ENCODE measurements at regions not wholly inside any gene's neighbourhood (a gene's known extent, or its start where the extent isn't known, plus 50 kb on each side); places are given as distances from the start of the nearest gene placed in this dataset.
"Not testable (repeated sequence)": the region's sequence is repeated elsewhere in the genome, so short reads cannot be mapped to it uniquely, and the experiment has no call there.

DNA sequence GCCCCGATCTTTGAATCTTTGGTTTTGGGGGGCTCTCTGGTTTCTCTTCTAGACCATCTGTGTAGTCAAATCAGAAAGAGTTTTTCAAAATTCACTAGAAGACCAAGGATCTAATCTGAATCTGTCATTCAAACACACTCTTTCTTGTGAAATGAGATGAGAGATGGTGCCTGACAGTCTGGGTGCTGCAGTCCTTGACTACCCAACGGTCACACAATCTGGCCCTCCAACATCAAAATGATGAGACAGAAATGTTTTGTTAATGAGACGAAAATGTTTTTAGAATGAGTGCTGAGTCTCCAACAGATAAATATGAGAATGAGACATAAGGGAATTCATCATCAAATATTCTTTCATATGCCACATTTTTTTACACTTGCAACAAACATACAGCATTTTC, 695.7 kb upstream of the USP15 start:
- TF ChIP-seq, protein P1, sequence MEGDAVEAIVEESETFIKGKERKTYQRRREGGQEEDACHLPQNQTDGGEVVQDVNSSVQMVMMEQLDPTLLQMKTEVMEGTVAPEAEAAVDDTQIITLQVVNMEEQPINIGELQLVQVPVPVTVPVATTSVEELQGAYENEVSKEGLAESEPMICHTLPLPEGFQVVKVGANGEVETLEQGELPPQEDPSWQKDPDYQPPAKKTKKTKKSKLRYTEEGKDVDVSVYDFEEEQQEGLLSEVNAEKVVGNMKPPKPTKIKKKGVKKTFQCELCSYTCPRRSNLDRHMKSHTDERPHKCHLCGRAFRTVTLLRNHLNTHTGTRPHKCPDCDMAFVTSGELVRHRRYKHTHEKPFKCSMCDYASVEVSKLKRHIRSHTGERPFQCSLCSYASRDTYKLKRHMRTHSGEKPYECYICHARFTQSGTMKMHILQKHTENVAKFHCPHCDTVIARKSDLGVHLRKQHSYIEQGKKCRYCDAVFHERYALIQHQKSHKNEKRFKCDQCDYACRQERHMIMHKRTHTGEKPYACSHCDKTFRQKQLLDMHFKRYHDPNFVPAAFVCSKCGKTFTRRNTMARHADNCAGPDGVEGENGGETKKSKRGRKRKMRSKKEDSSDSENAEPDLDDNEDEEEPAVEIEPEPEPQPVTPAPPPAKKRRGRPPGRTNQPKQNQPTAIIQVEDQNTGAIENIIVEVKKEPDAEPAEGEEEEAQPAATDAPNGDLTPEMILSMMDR (IDR thresholded peaks at IDR 0.05; ENCODE audit: insufficient read depth, missing control alignments) = no peak
- FAIRE-seq (no peak), DNase-seq (ENCODE audit: insufficient read length, low spot score) (no peak)

DNA sequence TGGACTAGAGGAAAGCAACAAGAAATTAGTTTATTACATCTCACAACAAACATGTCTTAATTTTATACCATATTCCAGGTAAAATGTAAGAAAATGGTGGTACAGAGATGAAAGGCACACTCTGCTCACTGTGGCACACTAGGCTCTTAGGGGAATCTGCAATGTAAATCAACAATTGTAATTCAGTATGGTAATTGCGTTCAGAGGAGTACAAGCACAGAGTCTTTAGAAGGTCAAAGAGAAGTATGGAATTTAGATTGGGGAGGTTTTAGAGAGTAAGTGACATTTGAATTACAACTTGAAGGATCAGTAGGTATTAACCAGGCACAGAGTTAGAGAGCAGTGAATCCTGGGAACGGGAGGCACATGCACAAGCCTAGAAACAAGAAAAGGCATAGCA, 694.0 kb upstream of the USP15 start:
- TF ChIP-seq, protein P1 (IDR thresholded peaks at IDR 0.05; ENCODE audit: insufficient read depth, missing control alignments) = no peak
- no peak for DNase-seq (ENCODE audit: insufficient read length, low spot score)
- FAIRE-seq = no peak

DNA sequence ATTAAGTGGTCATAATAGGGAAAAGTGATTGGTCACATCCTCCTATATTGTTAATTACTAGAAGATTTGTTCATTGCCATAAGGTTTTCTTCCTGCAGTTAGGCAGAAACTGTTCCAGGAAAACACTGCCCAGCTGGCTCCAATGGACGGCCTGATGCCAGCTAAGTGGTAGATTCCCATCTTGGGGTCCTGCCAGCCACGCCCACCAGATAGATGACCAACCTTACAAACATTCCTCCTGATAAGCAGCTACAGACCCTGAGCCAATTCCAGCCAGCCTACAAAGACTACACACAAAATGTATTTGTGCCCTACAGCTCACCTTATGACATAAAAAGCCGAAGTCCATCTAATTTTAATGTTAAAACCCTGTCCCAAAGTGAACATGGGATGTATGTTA, 685.9 kb upstream of the USP15 start:
- DNase-seq (ENCODE audit: insufficient read length, low spot score) (no peak), FAIRE-seq (no peak)
- TF ChIP-seq, protein P1 (IDR thresholded peaks at IDR 0.05; ENCODE audit: insufficient read depth, missing control alignments) = no peak

DNA sequence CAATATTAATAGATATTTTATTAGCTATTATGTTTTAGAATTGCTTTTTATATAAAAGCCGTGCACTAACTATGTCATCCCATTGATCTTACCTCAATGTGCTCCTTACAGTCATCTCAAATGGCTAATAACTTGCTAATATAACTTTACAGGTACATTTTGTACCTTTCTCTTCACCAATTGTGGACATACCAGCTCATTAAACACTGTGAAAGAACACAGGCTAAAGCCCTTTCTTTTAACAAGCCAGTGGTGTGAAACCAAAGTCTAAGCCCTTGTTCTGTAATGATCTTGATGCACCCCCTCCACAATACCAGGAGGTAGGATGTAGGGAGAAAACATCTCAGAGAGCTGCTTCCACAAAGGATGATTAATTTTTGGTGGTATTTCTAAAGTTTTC, 675.3 kb upstream of the USP15 start:
- DNase-seq (ENCODE audit: insufficient read length, low spot score) (no peak), FAIRE-seq (no peak)
- TF ChIP-seq, protein P1 (IDR thresholded peaks at IDR 0.05; ENCODE audit: insufficient read depth, missing control alignments) = no peak

DNA sequence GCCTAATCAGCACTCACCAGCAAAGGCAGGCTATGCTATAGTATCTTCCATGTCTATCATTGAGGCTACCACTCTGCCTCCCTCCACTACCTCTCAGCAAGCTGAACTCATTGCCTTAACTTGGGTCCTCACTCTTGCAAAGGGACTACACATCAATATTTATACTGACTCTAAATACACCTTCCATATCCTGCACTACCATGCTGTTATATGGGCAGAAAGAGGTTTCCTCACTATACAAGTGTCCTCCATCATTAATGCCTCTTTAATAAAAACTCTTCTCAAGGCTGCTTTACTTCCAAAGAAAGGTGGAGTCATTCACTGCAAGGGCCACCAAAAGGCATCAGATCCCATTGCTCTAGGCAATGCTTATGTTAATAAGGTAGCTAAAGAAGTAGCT, 669.3 kb upstream of the USP15 start:
- not testable (repeated sequence) for FAIRE-seq; DNase-seq (ENCODE audit: insufficient read length, low spot score)

DNA sequence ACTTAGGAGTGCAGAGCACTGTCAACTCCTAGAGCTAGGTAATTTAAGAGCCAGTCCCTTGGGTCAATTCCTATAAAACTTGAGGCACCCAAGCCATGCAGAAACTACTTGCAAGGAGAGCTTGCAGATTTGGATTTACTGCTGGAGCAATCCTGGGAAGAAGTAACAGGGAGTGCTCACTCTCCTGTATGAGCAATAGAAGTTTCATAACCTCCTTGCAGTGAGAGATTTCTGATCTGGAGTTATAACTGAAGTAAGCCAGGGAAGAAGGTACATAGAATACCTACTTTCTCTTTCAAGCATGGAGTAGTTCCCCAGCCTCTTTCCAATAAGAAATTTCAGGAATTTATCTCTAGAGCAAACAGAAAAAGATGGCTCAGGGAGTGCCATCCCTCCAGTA, 650.1 kb upstream of the USP15 start:
- TF ChIP-seq, protein P1 (IDR thresholded peaks at IDR 0.05; ENCODE audit: insufficient read depth, missing control alignments) = no peak
- FAIRE-seq (no peak), DNase-seq (ENCODE audit: insufficient read length, low spot score) (no peak)

DNA sequence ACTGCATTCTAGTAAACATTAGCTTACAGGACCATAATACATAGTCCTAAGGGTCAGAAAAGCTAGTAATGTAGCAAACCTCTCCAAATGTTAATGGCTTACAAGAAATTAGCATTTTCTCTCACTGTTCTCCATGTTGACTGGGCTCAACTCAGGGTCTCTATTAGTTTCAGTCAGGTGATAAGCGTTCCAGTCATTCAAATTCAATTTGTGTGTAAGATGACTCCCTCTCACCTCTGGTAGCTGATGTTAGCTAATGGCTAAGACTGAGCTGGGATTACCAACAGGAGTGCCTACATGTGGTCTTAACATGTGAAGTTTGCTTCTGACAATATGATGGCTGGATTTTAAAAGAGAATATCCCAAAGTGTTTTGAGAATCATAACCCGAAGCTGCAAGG, 630.5 kb upstream of the USP15 start:
- no peak for DNase-seq (ENCODE audit: insufficient read length, low spot score)
- TF ChIP-seq, protein P1 (IDR thresholded peaks at IDR 0.05; ENCODE audit: insufficient read depth, missing control alignments) = no peak
- no peak for FAIRE-seq

DNA sequence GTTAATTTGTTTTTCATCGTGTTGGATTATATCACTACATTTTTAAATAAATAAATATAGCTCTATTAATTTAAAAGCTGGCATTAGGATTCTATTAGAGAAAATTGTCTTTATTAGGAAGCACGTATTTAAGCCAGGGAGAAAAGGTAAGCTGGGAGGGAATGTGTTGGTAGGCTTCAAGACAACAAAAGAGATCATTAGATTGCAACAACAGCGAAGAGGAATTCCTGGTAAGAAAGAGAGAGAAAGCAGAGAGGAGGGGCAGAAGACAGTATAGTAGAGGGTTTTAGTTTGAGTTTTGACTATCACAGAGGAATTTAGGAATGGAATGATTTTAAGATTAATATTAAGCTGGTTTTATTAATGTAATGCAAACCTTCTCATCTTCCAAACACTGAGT, 613.6 kb upstream of the USP15 start:
- TF ChIP-seq, protein P1 (IDR thresholded peaks at IDR 0.05; ENCODE audit: insufficient read depth, missing control alignments) = no peak

More for the DNA sequence above, 613.6 kb upstream of the USP15 start:
- no peak for DNase-seq (ENCODE audit: insufficient read length, low spot score)
- FAIRE-seq = no peak
